GM11168 (cell line): ENCODE measurements at regions not wholly inside any gene's neighbourhood (a gene's known extent, or its start where the extent isn't known, plus 50 kb on each side); places are given as distances from the start of the nearest gene placed in this dataset.

ENCODE experiments used
- in situ Hi-C: fragments of 300-500 bp; cut with MboI; formaldehyde crosslinking; loops from one replicate; pipeline ENCODE4 v1.12.0; 2022; ENCODE audit warnings: low sequenced_read_pairs; ENCODE audit not compliant: unreplicated experiment

DNA sequence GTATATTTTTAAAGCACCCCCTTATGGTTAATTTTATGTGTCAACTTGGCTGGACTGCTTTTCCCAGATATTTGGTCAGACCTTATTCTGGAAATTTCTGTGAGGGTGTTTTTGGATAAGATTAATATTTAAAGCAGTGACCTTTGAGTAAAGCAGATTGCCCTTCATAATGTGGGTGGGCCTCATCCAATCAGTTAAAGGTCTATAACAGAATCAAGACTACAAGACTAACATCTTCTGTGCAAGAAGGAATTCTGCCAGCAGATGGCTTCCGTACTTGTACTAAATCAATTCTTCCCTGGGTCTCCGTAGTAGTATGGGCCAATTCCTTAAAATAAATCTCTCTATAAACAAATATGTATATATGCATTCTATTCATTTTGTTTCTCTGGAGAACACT is 257.6 kb downstream of the ETNK1 start:
- in situ Hi-C loops, result no loop called here

DNA sequence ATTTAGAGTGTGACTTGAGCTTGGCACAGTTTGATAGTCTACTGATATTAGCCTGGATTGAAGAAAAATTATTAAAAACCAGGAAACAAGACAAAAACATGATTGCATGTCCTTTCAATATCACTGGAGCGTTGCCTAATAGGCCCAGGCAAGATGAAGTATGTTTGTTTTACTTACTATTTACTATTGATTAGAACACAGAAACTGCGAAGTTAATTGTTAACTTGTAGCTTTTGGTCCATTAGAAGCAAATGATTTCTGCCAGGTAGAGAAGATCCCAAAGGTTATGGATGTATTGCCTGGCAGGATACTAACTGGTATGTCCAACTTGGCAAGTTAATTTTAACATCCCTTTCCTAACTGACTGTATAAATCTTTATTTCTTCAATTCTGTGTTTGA is 268.9 kb downstream of the ETNK1 start:
- in situ Hi-C loops, result no loop called here

DNA sequence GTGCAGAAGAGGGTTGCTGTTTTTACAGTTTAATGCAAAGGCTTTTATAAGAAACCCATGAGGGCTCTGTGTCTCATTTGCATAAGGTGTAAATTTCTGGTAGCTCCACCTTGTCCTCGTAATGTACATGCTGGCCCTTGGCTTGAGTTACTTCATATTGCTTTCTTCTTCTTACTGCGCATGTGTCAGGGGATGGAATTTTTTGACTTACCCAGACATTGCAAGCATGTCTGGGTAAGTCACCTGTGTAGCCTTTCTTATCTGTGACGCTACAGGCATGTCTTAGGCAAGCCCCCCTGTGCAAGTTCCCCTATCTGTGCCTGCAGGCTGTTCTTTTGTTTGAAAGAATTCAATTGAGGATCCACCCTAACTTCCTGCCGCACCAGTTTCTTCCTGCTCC is 274.2 kb downstream of the ETNK1 start:
- in situ Hi-C loops, result no loop called here

DNA sequence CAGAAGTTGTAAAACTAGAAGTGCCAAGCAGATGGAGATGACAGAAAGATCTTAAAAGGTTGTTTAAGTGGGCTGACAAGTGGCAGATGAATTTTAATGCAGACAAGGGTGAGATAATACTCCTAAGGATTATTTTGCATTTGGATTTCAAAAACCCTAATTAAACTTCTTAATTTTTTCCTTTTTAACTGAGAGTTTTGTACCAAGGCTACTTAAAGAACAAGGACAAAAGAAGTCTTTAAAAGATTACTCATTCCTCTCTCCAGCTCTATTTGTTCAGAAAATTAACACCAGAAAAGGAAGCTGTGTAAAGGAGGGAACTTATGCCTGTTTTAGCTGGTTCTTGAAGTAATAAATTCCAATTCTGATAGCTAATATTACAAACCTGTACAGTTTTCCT is 275.4 kb downstream of the ETNK1 start:
- in situ Hi-C loops, result no loop called here

DNA sequence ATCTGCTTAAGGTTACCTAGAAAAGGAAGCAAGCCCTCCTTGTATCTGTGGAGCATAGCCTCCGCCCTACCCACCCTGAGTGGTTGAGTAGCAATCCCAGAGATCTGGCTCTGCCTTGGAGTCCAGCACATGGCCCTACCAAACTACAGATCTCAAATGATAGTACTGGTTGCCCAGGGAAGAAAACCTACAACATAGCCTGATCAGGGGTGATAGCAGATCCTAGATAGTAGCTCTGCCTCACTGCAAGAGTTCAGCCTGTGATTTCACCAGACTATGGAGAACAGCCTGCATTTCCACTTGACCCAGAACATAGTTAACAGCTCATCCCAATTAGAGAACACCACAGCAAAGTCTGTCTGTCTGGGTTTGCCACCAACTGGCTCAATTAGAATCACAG is 279.5 kb downstream of the ETNK1 start:
- in situ Hi-C loops, result no loop called here

DNA sequence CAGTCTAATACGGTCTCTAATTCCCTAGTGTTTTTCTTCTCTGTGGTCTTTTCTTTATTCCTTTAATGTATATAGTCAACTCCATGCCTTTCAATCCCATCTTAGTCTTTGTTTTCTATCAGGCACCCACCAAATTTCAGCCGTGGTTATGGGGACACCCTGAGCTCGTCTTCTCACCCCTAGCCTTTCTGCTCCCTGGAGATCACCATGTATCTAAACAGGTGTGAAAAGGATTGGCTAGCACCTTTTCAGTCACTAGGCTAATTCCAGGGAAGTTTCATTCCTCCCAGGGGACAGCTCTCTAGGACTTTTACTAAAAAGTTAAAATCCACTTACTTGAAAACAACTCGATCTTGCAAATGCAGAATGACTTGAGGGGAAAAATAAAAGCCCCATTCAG is 291.3 kb downstream of the ETNK1 start:
- in situ Hi-C loops, result no loop called here

DNA sequence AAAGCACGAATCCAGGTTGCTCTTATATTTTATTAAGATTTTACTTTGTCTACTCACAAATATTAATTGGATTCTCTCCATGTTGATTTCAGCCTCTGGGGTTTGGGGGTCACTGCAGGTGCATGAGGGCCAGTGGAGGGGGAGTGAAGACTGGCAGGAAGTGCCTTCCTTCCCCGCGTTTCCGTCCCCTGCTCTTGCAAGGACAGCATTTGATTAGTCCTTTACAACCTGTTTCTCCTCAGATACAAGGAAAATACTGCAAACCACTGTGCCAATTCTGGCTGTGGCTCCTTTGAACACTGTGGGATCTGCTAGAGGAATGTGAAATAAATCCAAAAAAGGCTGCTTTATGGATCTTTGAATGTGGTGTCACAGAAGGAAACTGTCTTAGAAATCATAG is 291.8 kb downstream of the ETNK1 start:
- in situ Hi-C loops, result no loop called here

DNA sequence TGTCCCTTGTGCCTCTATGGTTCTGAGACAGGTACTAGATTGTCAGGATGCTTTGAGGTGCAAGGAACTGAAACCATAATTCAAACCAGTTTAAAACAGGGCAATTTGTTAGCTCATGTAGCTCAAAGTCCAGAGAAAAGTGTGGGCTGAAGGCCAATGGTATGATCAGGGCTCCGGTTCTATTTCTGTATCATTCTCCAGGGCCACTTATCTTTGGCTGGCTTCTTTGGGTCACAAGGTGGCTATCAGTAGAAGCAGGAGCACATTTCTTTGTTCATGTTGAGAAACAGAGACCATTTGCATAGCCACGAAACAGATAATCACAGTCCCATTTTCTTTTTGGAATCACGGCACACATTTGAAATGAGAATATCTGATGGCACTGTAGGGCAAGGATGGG is 294.9 kb downstream of the ETNK1 start:
- in situ Hi-C loops, result no loop called here

DNA sequence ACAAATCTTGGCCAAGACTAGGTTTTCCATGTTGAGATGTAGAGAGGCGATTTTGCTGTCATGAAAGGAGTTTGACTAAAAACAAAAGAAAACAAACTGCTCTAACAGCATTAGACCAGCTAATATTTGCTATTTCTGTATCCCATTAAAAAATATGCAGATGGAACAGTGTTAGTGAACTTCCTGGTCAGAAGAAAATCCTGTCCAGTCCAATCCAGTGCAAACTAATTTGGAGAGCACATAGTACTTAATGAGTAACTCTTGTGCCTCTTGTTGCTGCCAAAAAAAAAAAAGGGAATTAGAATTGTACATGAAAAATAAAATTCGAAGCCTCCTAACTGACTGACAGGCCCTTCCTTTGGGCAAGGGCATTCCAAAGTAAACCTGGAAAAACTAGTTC is 298.8 kb downstream of the ETNK1 start:
- in situ Hi-C loops, result no loop called here

DNA sequence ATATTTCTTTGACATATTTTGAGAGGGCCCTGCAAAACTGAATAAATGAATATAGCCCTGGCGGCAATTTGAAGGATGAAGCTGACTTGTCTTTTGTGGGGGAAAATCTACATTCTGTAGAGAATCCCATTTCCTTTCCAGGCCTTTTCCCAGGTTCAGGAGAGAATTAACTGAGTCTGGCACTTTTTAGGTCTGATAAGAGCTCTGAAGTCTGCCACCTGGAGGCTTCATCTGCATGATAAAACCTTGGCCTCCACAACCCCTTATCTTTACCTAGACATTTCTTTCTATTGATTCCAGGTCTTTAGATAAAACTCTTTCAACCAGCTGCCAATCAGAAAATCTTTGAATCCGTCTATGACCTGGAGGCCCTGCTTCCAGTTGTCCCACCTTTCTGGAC is 299.4 kb downstream of the ETNK1 start:
- in situ Hi-C loops, result no loop called here

DNA sequence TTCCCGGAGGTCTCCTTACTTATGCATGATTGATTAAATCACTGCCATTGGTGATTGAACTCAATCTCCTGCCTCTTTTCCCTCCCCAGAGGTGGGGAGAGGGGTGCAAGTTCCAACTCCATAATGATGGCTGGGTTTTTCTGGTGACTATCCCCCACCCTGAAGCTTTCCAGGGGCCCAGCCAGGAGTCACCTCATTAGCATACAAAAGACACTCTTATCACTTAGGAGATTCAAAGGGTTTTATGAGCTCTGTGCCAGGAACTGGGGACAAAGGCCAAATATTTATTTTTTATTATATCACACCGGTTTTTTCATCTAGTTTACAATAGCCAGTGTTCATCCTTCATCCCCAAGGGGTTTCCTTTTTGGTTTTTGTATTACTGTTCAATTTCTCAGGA is 300.7 kb downstream of the ETNK1 start:
- in situ Hi-C loops, result no loop called here

DNA sequence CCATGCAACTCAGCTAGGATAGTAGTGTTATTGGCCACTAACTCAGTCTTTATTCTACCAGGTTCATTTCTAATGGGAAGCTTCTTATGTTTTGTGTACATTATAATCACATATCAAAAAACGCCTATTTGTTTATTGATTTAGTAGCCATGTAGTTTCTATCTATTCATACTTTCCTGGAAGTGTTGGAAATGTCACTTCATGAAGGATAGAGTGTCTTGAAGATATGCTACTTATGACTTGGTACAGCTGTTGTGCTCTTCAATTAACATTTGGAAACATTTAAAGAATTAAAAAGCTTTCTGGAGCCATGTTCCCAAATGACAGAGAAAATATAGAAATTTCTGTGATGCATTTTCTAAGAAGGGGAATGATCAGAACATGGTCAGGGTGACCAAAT is 307.5 kb downstream of the ETNK1 start:
- in situ Hi-C loops, result no loop called here

DNA sequence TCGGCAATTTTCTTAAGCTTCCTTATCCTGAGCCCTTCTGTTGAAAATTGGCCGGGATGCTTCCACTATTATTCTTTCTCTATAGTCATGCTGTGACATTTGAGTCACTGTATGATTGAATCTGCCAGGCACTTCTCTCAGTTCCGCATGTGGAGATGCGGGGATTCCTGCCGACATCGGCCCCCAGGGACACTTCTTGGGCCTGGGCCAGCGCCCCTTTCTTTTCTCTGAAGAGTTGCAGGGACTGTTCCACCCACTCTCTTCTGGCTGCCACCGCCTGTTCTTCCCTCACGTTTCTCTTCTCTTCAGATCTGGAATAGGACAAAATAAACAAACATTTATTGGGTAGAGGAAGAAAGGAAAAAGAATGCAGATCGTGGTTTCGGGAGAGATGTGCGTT is 310.1 kb downstream of the ETNK1 start:
- in situ Hi-C loops, result no loop called here

DNA sequence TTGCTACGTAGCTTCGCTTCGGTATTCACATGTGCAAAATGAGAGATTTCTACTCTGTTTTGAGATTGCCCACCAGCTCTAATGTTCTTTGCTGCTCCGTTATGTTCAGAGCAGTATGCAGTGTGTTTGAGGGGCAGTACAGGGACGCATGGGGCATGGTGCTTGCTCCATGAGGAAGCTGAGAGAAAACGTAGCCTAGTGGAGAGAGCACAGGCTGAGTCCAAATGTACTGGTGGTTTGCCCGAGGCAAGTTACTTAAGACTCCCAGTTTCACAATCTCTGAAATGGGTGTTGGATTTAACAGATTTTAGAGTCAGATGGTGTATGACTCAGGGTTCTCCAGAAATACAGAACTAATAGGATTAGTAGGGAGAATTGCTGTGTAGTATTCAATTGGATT is 310.5 kb downstream of the ETNK1 start:
- in situ Hi-C loops, result no loop called here

DNA sequence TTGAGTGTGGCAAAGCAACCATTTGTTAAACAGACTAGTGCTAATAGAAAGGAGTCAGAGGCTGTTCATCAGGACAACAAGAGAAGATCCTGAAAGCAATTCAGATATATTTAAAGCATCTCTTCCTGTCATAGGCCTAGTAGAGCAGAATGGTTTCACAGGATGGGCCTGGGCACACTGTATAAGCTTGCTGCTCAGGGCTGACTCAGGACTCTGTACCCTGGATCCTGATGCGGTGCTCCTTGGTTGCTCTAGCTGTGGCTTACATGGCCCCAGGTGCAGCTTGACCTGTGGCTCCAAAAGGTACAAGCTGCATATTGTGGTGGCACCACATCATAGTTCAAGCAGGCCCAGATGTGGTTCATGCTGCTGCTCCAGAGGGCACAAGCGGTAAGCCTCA is 313.4 kb downstream of the ETNK1 start:
- in situ Hi-C loops, result no loop called here

DNA sequence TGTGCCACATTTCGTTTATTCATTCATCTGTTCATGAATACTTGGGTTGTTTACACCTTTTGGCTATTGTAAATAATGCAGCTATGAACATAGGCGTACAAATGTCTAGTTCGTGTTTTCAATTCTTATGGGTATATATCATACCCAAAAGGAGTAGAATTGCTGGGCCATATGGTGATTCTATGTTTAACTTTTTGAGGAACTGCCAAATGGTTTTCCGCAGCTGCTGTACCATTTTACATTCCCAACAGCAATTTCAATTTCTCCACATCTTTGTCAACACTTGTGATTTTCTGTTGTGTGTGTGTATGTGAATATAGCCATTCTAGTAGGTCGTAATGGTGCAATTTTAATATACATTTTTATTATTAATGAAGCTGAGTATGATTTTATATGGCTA is 326.2 kb downstream of the ETNK1 start:
- in situ Hi-C loops, result no loop called here

DNA sequence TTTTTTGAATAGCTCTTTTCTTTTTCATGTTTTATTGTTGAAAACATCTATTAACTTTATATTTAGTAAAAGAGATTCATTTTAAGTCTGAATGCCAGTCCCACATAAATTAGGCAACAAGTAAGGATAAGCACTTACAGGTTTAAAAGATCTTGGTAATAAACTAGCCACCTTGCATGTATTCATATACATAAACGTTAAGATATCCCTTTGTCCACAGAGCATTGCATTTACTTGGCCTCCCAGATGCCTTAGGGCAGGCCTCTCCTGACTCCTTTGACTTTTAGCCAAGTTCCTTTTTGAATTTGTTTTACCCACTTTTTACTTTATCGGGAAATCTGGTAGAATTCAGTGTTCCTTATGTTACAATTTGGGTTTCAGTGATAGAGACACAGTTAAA is 331.7 kb downstream of the ETNK1 start:
- in situ Hi-C loops, result no loop called here

DNA sequence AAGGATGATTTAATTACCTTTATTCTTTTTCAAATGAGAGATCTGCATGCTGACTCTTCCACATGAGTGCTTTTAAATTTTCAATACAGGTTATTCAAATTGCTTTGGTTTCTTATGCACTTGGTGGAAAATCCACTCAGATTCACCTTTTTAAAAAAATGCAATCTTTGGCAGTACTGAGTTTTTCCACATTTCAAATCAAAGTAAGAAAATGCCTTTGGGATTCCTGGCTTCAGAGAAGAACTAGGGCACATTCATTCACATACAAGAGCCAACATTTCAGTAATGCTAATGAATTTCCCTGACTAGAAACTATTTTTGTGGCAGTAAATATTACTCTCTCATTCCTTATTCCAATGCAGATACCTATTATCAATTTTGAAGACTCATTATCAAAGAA is 342.2 kb downstream of the ETNK1 start:
- in situ Hi-C loops, result no loop called here

DNA sequence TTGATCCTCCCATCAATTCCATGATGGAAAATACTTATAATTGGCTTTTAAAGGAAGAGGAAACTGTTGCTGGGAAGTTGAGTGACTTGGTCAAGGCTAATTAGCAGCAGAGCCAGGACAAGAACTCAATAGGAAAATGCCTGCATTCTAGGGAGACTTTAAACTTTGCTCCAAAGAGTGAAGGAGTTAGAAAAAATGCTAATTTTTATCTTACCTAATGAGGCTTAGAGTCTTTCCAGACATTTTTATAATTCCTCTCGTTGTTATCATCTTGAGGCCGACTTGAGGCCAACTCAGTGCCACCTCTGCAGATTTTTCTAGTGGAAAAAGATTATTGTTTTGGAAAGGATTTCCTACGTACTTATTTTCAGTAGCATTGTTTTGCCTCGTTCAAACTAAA is 344.6 kb downstream of the ETNK1 start:
- in situ Hi-C loops, result no loop called here

DNA sequence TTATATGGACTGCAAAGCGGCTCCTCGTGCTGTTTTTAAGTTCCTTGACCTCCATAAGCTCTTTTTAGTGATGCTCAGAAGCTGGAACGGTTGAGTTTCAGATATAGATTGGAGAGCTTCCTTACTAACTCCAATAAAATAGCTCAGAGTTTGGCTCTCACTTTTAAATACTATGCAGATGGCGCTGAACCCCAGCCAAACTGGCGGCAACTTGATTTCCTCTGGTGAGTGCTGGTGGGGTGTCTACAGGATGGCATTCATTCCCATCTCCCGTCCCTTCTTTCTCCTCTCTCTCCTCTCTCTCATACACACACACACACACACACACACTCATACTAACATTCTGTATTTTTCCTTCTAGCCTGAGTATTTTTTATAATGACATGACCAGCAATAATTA is 346.3 kb downstream of the ETNK1 start:
- in situ Hi-C loops, result no loop called here

DNA sequence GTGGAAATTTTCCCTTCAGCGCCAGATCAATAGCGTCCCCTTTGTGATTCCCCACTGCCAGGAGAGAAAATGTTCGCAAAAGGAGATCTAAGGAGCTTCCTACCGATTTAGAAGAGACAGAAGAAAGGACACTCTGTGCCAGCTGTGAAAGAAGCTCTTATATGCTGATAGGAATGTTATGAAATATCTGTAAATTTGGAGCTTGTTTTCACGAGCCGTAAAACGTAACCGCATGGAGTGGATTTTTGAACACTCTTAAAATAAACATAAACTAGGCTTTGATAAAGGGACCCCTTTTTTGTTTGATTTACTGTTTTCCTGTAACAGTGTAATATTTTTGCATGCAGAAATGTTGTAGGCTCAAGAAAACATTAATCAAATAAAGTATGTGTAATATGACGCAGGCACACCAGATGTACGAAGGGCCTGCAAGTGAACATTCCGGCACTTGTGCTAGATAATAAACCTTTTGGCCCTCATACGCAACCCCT is 346.8 kb downstream of the ETNK1 start:
- in situ Hi-C loops, result no loop called here

DNA sequence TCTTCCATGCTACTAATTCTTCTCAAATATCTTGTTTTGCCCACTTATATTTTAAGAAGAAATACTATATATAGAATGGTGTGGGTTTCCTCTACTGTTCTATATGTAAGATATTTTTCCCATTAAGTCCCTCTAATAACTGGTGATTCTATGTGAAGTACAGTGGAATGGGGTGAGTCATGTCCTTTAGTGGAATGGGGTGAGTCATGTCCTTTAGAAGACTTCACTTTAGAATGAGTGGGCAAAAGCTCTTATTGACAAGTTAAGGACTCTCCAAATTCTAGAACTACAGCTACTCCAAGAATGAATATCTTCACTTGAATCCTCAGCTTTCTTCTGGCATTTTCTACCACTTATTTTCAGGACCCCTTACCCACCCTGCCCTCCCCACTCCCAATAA is 349.9 kb downstream of the ETNK1 start:
- in situ Hi-C loops, result no loop called here

DNA sequence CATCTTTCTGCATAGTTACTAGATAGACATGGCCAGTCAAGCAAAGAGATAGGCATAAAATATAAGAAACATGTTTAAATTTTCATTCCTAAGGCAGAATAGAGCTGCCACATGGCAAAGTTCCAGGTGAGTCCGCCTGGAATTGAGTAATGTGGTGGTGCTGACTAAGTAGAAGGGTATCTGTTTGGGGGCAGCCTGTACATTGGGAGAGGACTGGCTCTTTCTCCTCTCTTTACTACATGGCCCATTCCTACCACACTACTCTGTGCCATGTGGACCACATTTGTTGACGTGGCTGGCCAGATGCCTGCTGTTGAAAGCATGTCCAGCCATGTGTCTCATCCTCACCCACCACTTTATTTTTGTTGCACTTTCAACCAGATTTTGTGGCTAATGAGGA is 354.0 kb downstream of the ETNK1 start:
- in situ Hi-C loops, result no loop called here
